Peyer's patch (tissue), 4 donors: ENCODE measurements at regions not wholly inside any gene's neighbourhood (a gene's known extent, or its start where the extent isn't known, plus 50 kb on each side); places are given as distances from the start of the nearest gene placed in this dataset.

Experiments
- CTCF ChIP-seq, 6 experiments: fragments of 450-650 bp in 4 of 6; fragments of 200-600 bp in 2 of 6; sonication (generic) in 1 of 6; IDR thresholded peaks; one replicate each; pipeline ENCODE4 v1.5.1; 2017 to 2019; ENCODE audit warnings: antibody characterized with exemption in 6 of 6, mild to moderate bottlenecking in 3 of 6, moderate library complexity in 1 of 6
- POLR2A ChIP-seq, 2 donors: fragments of 450-650 bp; IDR thresholded peaks; one replicate each; pipeline ENCODE4 v1.5.1; 2017; ENCODE audit warnings: antibody characterized with exemption in 2 of 2, mild to moderate bottlenecking in 2 of 2, moderate library complexity in 2 of 2

DNA sequence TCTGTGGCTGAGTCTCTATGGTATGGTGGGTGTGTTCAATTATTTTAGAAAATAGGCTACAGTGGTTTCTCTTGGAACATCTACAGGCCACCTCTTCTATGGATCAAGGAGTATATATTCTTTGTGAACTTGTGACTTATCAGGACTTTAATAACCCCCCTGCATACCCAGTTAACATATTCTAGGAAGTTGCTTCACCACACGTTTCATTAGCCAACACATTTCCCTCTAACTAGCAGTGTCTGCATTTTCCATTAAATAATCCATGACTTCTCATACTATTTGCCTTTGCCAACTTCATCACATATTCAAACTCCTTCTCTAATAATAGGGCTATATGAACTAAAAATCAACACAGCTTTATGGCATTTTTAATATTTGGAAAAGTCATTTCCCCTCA is 187.6 kb upstream of the ARL4C start:
- no peak for TF ChIP-seq CTCF (IDR thresholded peaks at IDR 0.05)
- no peak for TF ChIP-seq POLR2A (IDR thresholded peaks at IDR 0.05)
